HepG2 (cell line): ENCODE measurements at regions not wholly inside any gene's neighbourhood (a gene's known extent, or its start where the extent isn't known, plus 50 kb on each side); places are given as distances from the start of the nearest gene placed in this dataset.
A peak's percentile ranks its signal among the peaks of the same experiment; 100 is the strongest.

Experiments
- ATAC-seq: fragments of 200-7000 bp; cut with Tn5 transposase; 3 replicates; pipeline ENCODE4 v1.9.1; 2020; ENCODE audit warnings: mild to moderate bottlenecking, moderate library complexity
- BruUV-seq: library from RNA; stranded (reverse); fragments of 400-500 nt; replicated peaks from 2 replicates; lab custom pipeline; 2021; lab: Mats Ljungman, UMichigan
- CTCF ChIA-PET: fragments of 300-600 bp; formaldehyde crosslinking; extraction: SDS; loops from one replicate; lab custom pipeline; 2021; ENCODE audit warnings: low total read pairs, inconsistent platforms, low intra/inter-chr PET ratio; lab: Yijun Ruan, JAX
- POLR2A ChIA-PET: fragments of 350-600 bp; sonication (Branson Sonifier 250); formaldehyde crosslinking; loops from one replicate; lab custom pipeline; 2020; ENCODE audit warnings: antibody characterized with exemption, inconsistent platforms; lab: Yijun Ruan, JAX
- DNase-seq: peaks from one replicate; pipeline ENCODE4 v3.0.0-alpha.2; 2015; ENCODE audit warnings: low spot score
- FAIRE-seq: peaks from 3 replicates; lab custom pipeline; 2011; peaks lifted over from hg19 to GRCh38; lab: Jason Lieb, UNC
- H2AFZ ChIP-seq: one replicate; pipeline ENCODE4 v1.6.1; 2011; ENCODE audit warnings: low read length, inconsistent platforms
- H3K27ac ChIP-seq: fragments of 300-600 bp; 3 replicates; pipeline ENCODE4 v1.8.0; 2011; ENCODE audit warnings: mixed run types, mild to moderate bottlenecking, mixed read lengths, low read length, inconsistent platforms; ENCODE audit not compliant: insufficient read depth; ENCODE audit errors: extremely low read length
- H3K27me3 ChIP-seq, 2 experiments: fragments of 200-600 bp in 1 of 2; 2 replicates in 1 of 2; 3 replicates in 1 of 2; pipeline versions ENCODE4 v1.6.0 to v1.8.0; 2011; ENCODE audit warnings: low read length in 2 of 2, mild to moderate bottlenecking in 2 of 2, moderate library complexity in 2 of 2, inconsistent platforms in 1 of 2; ENCODE audit not compliant: insufficient read depth in 2 of 2, control insufficient read depth in 1 of 2
- H3K36me3 ChIP-seq, 2 experiments: fragments of 200-600 bp in 1 of 2; replicated peaks in 1 of 2; 2 replicates in 1 of 2; 3 replicates in 1 of 2; pipeline versions ENCODE4 v1.5.1 to v1.8.0; 2011; ENCODE audit warnings: low read length in 2 of 2, inconsistent platforms in 1 of 2; ENCODE audit not compliant: insufficient read depth in 2 of 2, control insufficient read depth in 1 of 2
- H3K4me1 ChIP-seq: 2 replicates; pipeline ENCODE4 v1.5.1; 2012; ENCODE audit warnings: low read length, inconsistent platforms; ENCODE audit not compliant: insufficient read depth
- H3K4me2 ChIP-seq: 2 replicates; pipeline ENCODE4 v1.6.0; 2011; ENCODE audit warnings: low read depth, low read length, inconsistent platforms
- H3K4me3 ChIP-seq, 3 experiments: fragments of 200-600 bp in 1 of 3; sonication (generic), shearing (Covaris generic) in 1 of 3; replicated peaks in 1 of 3; 2 replicates each; pipeline ENCODE4 v1.5.1; 2011 to 2016; ENCODE audit warnings: low read length in 3 of 3, inconsistent platforms in 2 of 3, low read depth in 2 of 3, mild to moderate bottlenecking in 2 of 3, control low read depth in 1 of 3, mixed read lengths in 1 of 3; ENCODE audit not compliant: insufficient read depth in 1 of 3
- H3K79me2 ChIP-seq: one replicate; pipeline ENCODE4 v1.6.1; 2011; ENCODE audit warnings: low read length, inconsistent platforms; ENCODE audit not compliant: insufficient read depth
- H3K9ac ChIP-seq: 2 replicates; pipeline ENCODE4 v1.6.0; 2011; ENCODE audit warnings: mild to moderate bottlenecking, low read depth, low read length, inconsistent platforms; ENCODE audit not compliant: insufficient read depth
- H3K9me3 ChIP-seq: 2 replicates; pipeline ENCODE4 v1.5.1; 2012; ENCODE audit warnings: mild to moderate bottlenecking, low read length
- H4K20me1 ChIP-seq: 2 replicates; pipeline ENCODE4 v1.6.0; 2011; ENCODE audit warnings: inconsistent platforms, mild to moderate bottlenecking, low read length, moderate library complexity; ENCODE audit not compliant: insufficient read depth
- CREB1 ChIP-seq, 2 experiments: fragments of 450-650 bp in 1 of 2; IDR thresholded peaks; 2 replicates each; pipeline ENCODE4 v1.6.1; 2016 to 2017; ENCODE audit warnings: control low read depth in 1 of 2, mild to moderate bottlenecking in 1 of 2, missing compliant biosample characterization in 1 of 2, missing genetic modification characterization in 1 of 2
- KDM3A ChIP-seq: IDR thresholded peaks from 2 replicates; pipeline ENCODE4 v1.6.1; 2018; ENCODE audit warnings: low read depth, missing compliant biosample characterization
- KDM5B ChIP-seq: sonication (generic); formaldehyde crosslinking; IDR thresholded peaks from 2 replicates; pipeline ENCODE4 v1.4.0; 2020; ENCODE audit warnings: missing genetic modification reagents, mild to moderate bottlenecking, borderline replicate concordance
- RXRA ChIP-seq: sonication (generic); formaldehyde crosslinking; IDR thresholded peaks from 2 replicates; pipeline ENCODE4 v1.5.1; 2020; ENCODE audit warnings: missing genetic modification reagents
- SIN3B ChIP-seq: fragments of 150-350 bp; IDR thresholded peaks from 2 replicates; pipeline ENCODE4 v1.6.1; 2014; ENCODE audit warnings: low read length
- SMAD9 ChIP-seq: sonication (generic); formaldehyde crosslinking; IDR thresholded peaks from 2 replicates; pipeline ENCODE4 v1.5.1; 2020; ENCODE audit warnings: mild to moderate bottlenecking, missing genetic modification reagents
- SSRP1 ChIP-seq: IDR thresholded peaks from 2 replicates; pipeline ENCODE4 v1.6.1; 2016; ENCODE audit warnings: control low read depth
- ZNF549 ChIP-seq: sonication (generic); formaldehyde crosslinking; IDR thresholded peaks from 2 replicates; pipeline ENCODE4 v1.5.0; 2020; ENCODE audit warnings: missing genetic modification reagents
- ZNF615 ChIP-seq: sonication (generic); formaldehyde crosslinking; IDR thresholded peaks from 2 replicates; pipeline ENCODE4 v1.5.0; 2020; ENCODE audit warnings: mild to moderate bottlenecking, missing genetic modification reagents, borderline replicate concordance
- WGBS: methylation state at CpG from one replicate; pipeline ENCODE4 v1.1.6; 2017; ENCODE audit warnings: low lambda C conversion rate; 5-methylcytosine and 5-hydroxymethylcytosine counted together
- in situ Hi-C: cut with HindIII; loops from 2 replicates; pipeline ENCODE4 v1.10.0; 2017; ENCODE audit warnings: low pct_unique_long_range_greater_than_20kb; ENCODE audit not compliant: extremely low pct_ligation_motif_present
- intact Hi-C: fragments of 100-400 bp; cut with micrococcal nuclease; formaldehyde crosslinking; loops from one replicate; pipeline ENCODE4 v1.10.0; 2022; ENCODE audit not compliant: unreplicated experiment
- TF ChIP-seq, protein P1 (sequence below): IDR thresholded peaks from 2 replicates; pipeline ENCODE4 v1.6.1; 2016; ENCODE audit warnings: missing compliant biosample characterization, missing genetic modification reagents, borderline replicate concordance

DNA sequence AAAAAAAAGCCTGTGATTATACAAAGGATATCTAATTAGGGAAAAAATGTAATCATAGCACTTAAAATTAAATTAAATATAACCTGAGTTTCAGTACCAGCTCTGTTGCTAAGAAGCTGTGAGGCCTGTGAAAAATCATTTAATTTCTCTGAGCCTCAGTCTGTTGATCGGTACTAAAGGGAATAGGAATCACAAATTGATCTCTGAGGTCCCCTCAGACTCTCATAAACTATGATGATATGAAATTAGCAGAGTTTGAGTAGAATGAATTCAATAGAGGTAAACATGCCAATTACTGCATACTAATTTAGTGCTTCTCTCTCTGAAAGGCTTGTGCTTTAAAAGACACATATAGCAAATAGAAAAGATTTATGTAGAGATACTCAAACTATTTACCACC is 416.8 kb upstream of the NCAM2 start:
- POLR2A ChIA-PET, result no interaction called here
- no TSS peak for BruUV-seq
- WGBS, result 0% methylated on average over 1 of the region's 1 CpG
- intact Hi-C loops, result no loop called here
- in situ Hi-C loops, result no loop called here
- DNase-seq (no peak), ATAC-seq (no peak), FAIRE-seq (no peak)
- Histone ChIP-seq H3K27ac (no peak overlapping the region), H2AFZ (no peak overlapping the region), H3K79me2 (no peaks in the 10 kb centered on the region), H3K4me1 (no peaks in the 10 kb centered on the region), H3K4me3 (no peak overlapping the region), H3K9ac (no peak overlapping the region), H3K36me3 (no peaks in the 10 kb centered on the region), H3K9me3 (peaks cover 76% of the 10 kb centered on the region), H3K27me3 (no peaks in the 10 kb centered on the region), H3K4me2 (no peak overlapping the region), H4K20me1 (no peaks in the 10 kb centered on the region)
- TF ChIP-seq RXRA (CRISPR knock-in tag) (no peak), KDM5B (CRISPR knock-in tag) (no peak), KDM3A (CRISPR knock-in tag) (no peak), ZNF615 (CRISPR knock-in tag) (no peak), ZNF549 (CRISPR knock-in tag) (no peak), SMAD9 (CRISPR knock-in tag) (no peak), SIN3B (no peak)
- TF ChIP-seq, protein P1, sequence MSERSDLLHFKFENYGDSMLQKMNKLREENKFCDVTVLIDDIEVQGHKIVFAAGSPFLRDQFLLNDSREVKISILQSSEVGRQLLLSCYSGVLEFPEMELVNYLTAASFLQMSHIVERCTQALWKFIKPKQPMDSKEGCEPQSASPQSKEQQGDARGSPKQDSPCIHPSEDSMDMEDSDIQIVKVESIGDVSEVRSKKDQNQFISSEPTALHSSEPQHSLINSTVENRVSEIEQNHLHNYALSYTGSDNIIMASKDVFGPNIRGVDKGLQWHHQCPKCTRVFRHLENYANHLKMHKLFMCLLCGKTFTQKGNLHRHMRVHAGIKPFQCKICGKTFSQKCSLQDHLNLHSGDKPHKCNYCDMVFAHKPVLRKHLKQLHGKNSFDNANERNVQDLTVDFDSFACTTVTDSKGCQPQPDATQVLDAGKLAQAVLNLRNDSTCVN (CRISPR knock-in tag), result no peak
- CTCF ChIA-PET, result no interaction called here

DNA sequence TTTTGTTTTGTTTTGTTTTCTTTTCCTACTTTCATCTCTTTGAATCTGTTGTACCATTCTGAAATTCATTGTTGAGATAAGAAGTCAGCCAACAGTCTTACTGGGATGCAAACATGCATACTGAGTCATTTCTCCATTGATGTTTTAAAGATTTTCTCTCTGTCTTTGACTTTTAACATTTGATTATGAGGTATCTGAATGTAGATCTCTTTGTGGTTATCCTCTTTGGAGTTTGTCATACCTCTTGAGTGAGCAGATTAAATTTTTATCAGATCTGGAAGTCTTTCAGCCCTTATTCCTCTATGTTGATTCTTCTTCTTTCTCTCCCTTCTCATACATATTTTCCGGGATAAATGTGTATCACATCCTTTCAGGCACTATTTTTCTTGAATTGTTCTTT is 406.9 kb upstream of the NCAM2 start:
- Histone ChIP-seq H3K9ac (no peak overlapping the region), H3K4me1 (no peaks in the 10 kb centered on the region)
- TF ChIP-seq CREB1 (IDR thresholded peaks at IDR 0.05) (peak; percentile 62), CREB1 (CRISPR knock-in tag; IDR thresholded peaks at IDR 0.05) (no peak), SSRP1 (CRISPR knock-in tag) (no peak)
- TF ChIP-seq, all 625 proteins: peak for 1
- in situ Hi-C loops, result no loop called here
- no peak for FAIRE-seq
- ChIA-PET POLR2A (no interaction called here), CTCF (no interaction called here)
- Histone ChIP-seq H3K4me3 (no peak overlapping the region), H3K79me2 (no peaks in the 10 kb centered on the region), H3K27me3 (no peaks in the 10 kb centered on the region), H3K4me2 (no peak overlapping the region), H3K36me3 (no peaks in the 10 kb centered on the region), H3K27ac (no peak overlapping the region), H4K20me1 (no peaks in the 10 kb centered on the region), H3K9me3 (peaks cover 53% of the 10 kb centered on the region), H2AFZ (no peak overlapping the region)
- DNase-seq, result no peak
- no TSS peak for BruUV-seq
- intact Hi-C loops, result no loop called here
- no peak for ATAC-seq
- 0% methylated on average over 1 of the region's 1 CpG for WGBS
